ENCODE measurements at regions not wholly inside any gene's neighbourhood (a gene's known extent, or its start where the extent isn't known, plus 50 kb on each side); places are given as distances from the start of the nearest gene placed in this dataset.

DNA sequence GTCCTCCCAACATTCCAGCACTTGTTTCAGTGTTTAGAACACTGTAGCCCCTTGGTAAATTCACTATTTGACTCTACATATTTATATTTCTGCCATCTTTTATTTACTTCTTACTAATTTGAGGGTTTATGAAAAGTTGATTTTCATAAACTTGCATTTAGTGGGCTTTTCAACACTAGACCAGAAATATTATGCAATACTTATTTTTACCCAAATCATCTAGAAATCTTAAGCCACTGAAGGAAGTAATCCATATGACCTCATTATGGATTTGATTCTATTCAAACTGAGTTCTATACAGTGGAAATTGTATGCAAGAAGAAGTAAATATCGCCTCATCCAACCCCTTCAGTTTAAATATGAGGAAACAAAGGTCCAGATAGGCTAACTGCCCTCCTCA lies 92.6 kb upstream of the VRK2 start:
- no peaks in the 10 kb centered on the region for H3K36me3 ChIP-seq (ENCODE audit: control insufficient read depth, insufficient read depth, low read length)
- no peaks in the 10 kb centered on the region for H3K9me3 ChIP-seq (ENCODE audit: control insufficient read depth, low read length)
- H3K9ac ChIP-seq (ENCODE audit: low read length), result no peak overlapping the region
- no peaks in the 10 kb centered on the region for H3K27me3 ChIP-seq (ENCODE audit: control insufficient read depth, insufficient read depth, low read length)
- H3K4me1 ChIP-seq (ENCODE audit: control insufficient read depth, insufficient read depth, low read length), result no peaks in the 10 kb centered on the region
- H3K4me3 ChIP-seq (ENCODE audit: low read length), result no peak overlapping the region

DNA sequence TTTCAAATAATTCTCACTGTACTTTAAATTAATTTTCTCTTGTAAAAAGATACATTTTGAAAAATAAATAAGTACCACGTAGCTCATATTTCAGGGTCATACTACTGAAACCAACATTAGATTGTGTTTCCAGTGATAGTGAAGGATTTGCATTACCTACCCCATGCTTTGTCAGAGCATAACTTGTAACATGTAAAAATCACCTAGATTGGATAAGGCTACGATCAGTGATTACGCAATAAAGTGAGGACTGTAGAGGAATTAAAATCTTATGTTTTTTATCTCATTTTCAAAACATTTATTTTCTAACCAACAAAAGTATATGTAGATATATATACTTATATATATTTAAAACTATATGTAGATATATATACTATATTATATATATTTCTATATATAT lies 89.4 kb upstream of the VRK2 start:
- Histone ChIP-seq H3K9me3 (ENCODE audit: control insufficient read depth, low read length) (no peaks in the 10 kb centered on the region), H3K36me3 (ENCODE audit: control insufficient read depth, insufficient read depth, low read length) (no peaks in the 10 kb centered on the region), H3K4me1 (ENCODE audit: control insufficient read depth, insufficient read depth, low read length) (no peaks in the 10 kb centered on the region), H3K27me3 (ENCODE audit: control insufficient read depth, insufficient read depth, low read length) (no peaks in the 10 kb centered on the region), H3K9ac (ENCODE audit: low read length) (no peak overlapping the region), H3K4me3 (ENCODE audit: low read length) (no peak overlapping the region)

DNA sequence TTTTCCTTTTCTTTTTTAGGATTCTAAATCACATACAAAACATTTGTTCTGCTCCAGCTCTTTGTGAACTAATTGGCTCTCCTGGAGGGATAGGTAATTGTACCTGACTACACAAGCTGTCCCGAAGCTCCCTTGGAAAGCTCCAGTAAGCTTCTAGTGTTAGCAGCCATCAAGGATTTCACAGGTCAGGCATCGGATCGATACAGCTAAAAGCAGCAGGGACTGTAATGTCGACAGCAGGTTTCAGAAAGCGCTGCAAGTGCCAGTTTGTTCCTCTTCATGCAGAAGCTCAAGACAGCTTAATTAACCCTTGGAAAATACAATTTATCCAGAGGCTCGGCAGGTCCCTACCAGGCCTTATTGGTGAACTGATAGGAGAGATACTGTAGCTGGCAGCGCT lies 87.2 kb upstream of the VRK2 start:
- no peaks in the 10 kb centered on the region for H3K4me1 ChIP-seq (ENCODE audit: control insufficient read depth, insufficient read depth, low read length)
- no peaks in the 10 kb centered on the region for H3K36me3 ChIP-seq (ENCODE audit: control insufficient read depth, insufficient read depth, low read length)
- H3K27me3 ChIP-seq (ENCODE audit: control insufficient read depth, insufficient read depth, low read length), result no peaks in the 10 kb centered on the region
- no peak overlapping the region for H3K4me3 ChIP-seq (ENCODE audit: low read length)
- no peak overlapping the region for H3K9ac ChIP-seq (ENCODE audit: low read length)
- H3K9me3 ChIP-seq (ENCODE audit: control insufficient read depth, low read length), result no peaks in the 10 kb centered on the region

DNA sequence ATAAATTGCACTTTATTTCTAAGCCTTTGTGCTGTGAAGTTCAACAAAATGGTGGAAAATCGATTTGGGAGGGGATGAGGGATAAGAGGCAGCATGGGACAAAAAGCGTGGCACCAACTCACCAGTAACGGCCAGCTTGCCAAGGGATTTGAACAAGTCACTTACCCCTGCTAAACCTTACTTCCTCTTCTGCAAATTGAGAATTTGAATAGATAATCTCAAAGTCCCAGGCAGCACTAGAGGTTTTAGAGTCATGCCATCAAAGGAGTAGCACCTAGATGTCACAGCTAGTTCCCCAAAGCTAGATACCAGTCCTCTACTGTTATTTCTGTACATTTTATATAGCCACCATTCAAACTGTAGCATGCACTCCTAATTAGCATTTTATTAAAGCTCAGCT lies 83.7 kb upstream of the VRK2 start:
- no peaks in the 10 kb centered on the region for H3K27me3 ChIP-seq (ENCODE audit: control insufficient read depth, insufficient read depth, low read length)
- H3K4me3 ChIP-seq (ENCODE audit: low read length), result no peak overlapping the region
- no peaks in the 10 kb centered on the region for H3K36me3 ChIP-seq (ENCODE audit: control insufficient read depth, insufficient read depth, low read length)
- no peaks in the 10 kb centered on the region for H3K4me1 ChIP-seq (ENCODE audit: control insufficient read depth, insufficient read depth, low read length)
- no peaks in the 10 kb centered on the region for H3K9me3 ChIP-seq (ENCODE audit: control insufficient read depth, low read length)
- no peak overlapping the region for H3K9ac ChIP-seq (ENCODE audit: low read length)

DNA sequence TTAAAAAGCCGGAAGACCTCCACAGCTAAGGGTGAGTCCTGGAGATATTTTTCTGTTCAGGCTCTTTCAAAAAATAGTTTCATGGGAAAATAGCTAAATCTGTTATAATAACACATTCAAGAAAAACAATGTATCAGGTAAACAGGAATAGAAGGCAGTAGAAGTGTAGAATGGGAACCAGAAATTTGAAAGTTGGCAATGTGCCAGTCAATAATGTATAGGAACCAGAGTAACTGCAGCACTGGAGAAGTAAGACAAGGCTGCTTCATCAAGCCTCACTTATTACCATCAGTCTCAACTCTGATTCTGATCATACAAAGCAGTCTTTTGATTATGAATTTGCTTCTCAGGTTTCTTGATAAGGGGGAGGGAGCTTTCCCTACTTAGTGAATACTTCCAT lies 81.4 kb upstream of the VRK2 start:
- H3K4me3 ChIP-seq (ENCODE audit: low read length), result no peak overlapping the region
- no peaks in the 10 kb centered on the region for H3K36me3 ChIP-seq (ENCODE audit: control insufficient read depth, insufficient read depth, low read length)
- no peaks in the 10 kb centered on the region for H3K27me3 ChIP-seq (ENCODE audit: control insufficient read depth, insufficient read depth, low read length)
- no peaks in the 10 kb centered on the region for H3K9me3 ChIP-seq (ENCODE audit: control insufficient read depth, low read length)
- no peak overlapping the region for H3K9ac ChIP-seq (ENCODE audit: low read length)
- no peaks in the 10 kb centered on the region for H3K4me1 ChIP-seq (ENCODE audit: control insufficient read depth, insufficient read depth, low read length)

DNA sequence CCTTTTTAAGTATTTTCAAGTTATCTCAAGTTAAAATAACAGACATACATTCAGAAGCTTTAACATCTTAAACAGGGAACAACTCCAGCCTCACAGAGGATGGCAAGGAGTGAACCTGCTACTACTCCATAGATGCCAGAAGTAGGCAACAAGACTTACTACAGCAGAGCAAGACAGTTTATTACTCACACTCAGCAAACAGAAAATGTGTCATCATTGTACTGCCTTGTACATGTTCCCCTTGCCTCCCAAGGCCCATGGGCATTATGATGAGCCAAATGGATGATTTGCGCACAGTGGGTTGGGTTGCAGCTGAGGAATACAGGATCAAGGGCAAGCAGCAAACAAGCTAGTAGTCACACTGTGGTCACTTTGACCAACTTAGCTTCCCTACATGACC lies 80.6 kb upstream of the VRK2 start:
- H3K4me1 ChIP-seq (ENCODE audit: control insufficient read depth, insufficient read depth, low read length), result no peaks in the 10 kb centered on the region
- no peak overlapping the region for H3K4me3 ChIP-seq (ENCODE audit: low read length)
- no peak overlapping the region for H3K9ac ChIP-seq (ENCODE audit: low read length)
- no peaks in the 10 kb centered on the region for H3K36me3 ChIP-seq (ENCODE audit: control insufficient read depth, insufficient read depth, low read length)
- no peaks in the 10 kb centered on the region for H3K27me3 ChIP-seq (ENCODE audit: control insufficient read depth, insufficient read depth, low read length)
- no peaks in the 10 kb centered on the region for H3K9me3 ChIP-seq (ENCODE audit: control insufficient read depth, low read length)

DNA sequence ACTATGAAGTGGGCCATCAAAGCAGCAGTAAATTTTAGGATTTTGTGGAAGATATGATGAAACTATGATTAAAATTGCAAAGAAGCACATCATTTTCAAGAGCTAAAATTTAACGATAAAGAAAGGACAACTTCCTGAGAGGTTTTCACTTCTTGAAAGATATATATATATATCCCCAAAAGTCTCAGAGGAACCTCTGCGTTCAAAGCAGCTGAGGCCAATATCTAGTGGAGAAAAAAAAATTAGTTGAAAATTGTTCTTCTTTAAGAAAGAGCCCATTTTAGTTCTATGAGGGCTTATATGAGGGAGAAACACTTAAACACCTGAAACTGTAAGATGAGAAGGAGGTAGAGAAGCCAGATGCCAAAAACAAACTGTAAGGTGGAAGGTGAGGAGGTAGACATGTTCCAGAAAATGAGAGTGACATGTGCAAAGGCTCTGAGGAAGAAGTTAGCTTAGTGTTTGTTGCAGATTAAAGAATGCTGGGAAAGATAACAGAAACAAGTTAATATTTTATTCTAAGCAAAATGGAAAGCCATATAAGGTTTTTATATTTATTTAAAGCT lies 72.9 kb upstream of the VRK2 start:
- H3K9ac ChIP-seq (ENCODE audit: low read length), result no peak overlapping the region

DNA sequence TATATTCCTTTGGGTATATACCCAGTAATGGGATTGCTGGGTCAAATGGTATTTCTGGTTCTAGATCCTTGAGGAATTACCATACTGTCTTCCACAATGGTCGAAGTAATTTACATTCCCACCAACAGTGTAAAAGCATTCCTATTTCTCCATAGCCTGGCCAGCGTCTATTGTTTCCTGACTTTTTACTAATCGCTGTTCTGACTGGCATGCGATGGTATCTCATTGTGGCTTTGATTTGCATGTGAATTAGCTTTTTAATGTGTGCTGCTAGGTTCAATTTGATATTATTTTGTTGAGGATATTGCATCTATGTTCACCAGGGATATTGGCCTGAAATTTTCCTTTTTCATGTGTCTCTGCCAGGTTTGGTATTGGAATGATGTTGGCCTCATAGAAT lies 67.4 kb upstream of the VRK2 start:
- H3K27me3 ChIP-seq (ENCODE audit: control insufficient read depth, insufficient read depth, low read length), result no peaks in the 10 kb centered on the region
- no peaks in the 10 kb centered on the region for H3K9me3 ChIP-seq (ENCODE audit: control insufficient read depth, low read length)
- H3K4me3 ChIP-seq (ENCODE audit: low read length), result no peak overlapping the region
- no peaks in the 10 kb centered on the region for H3K36me3 ChIP-seq (ENCODE audit: control insufficient read depth, insufficient read depth, low read length)
- no peaks in the 10 kb centered on the region for H3K4me1 ChIP-seq (ENCODE audit: control insufficient read depth, insufficient read depth, low read length)
- no peak overlapping the region for H3K9ac ChIP-seq (ENCODE audit: low read length)

More for the DNA sequence above, 72.9 kb upstream of the VRK2 start:
- Histone ChIP-seq H3K4me3 (ENCODE audit: low read length) (no peak overlapping the region), H3K9me3 (ENCODE audit: control insufficient read depth, low read length) (no peaks in the 10 kb centered on the region), H3K36me3 (ENCODE audit: control insufficient read depth, insufficient read depth, low read length) (no peaks in the 10 kb centered on the region), H3K4me1 (ENCODE audit: control insufficient read depth, insufficient read depth, low read length) (no peaks in the 10 kb centered on the region), H3K27me3 (ENCODE audit: control insufficient read depth, insufficient read depth, low read length) (no peaks in the 10 kb centered on the region)

DNA sequence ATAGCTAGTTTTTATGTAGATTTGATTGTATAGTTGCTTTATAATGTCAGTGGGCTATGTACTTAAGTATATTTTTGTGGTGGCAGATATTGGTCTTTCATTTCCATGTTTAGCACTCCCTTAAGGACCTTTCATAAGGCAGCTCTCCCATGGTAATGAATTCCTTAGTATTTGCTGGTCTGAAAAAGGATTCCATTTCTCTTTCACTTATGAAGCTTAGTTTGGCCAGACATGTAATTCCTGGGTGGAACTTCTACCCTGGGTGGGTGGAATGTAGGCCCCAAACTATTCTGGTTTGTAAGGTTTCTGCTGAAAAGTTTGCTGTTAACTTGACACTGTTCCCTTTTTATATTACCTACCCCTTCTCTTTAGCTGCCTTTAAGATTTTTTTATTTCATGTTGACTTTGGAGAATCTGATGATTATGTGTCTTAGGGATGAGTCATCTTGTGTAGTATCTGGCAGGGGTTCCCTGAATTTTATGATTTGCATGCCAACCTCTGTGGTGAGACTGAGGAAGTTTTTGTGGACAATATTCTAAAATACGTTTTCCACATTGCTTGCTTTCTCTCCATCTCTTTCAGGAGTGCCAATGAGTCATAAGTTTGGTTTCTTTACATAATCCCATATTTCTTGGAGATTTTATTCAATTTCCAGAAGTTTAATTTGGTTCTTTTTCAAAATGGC lies 65.4 kb upstream of the VRK2 start:
- no peaks in the 10 kb centered on the region for H3K27me3 ChIP-seq (ENCODE audit: control insufficient read depth, insufficient read depth, low read length)
- H3K4me3 ChIP-seq (ENCODE audit: low read length), result no peak overlapping the region
- H3K9ac ChIP-seq (ENCODE audit: low read length), result no peak overlapping the region
- H3K4me1 ChIP-seq (ENCODE audit: control insufficient read depth, insufficient read depth, low read length), result no peaks in the 10 kb centered on the region
- no peaks in the 10 kb centered on the region for H3K9me3 ChIP-seq (ENCODE audit: control insufficient read depth, low read length)
- H3K36me3 ChIP-seq (ENCODE audit: control insufficient read depth, insufficient read depth, low read length), result no peaks in the 10 kb centered on the region

DNA sequence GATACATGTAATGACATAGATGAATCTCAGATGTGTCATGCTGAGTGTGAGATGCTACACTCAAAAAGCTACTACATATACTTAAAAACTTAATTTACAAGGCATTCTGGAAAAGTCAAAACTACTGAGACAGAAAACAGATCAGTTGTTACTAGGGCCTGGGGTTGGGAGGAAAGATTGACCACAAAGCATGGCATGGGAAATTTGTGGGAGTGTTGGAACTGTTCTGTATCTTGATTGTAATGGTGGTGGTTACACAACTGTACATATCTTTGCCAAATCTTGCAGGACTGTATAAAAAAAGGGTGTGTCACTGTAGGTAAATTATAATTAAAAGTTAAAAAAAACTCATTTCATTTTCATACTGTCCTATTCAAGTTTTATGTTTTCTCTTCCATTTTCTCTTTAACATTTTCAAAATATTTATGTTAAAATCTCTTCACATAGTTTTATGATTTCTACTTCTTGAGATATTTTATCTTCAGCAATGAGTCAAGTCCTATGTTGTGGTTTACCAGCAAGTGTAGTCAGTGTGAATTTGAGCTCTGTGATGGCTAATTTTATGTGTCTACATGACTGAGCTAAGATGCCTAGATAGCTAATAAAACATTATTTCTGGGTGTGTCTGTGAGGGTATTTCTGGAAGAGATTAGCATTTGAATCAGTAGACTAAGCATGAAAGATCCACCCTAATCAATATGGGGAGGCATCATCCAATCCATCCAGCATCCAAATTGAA lies 58.6 kb upstream of the VRK2 start:
- Histone ChIP-seq H3K9ac (ENCODE audit: low read length) (no peak overlapping the region), H3K9me3 (ENCODE audit: control insufficient read depth, low read length) (no peaks in the 10 kb centered on the region), H3K4me1 (ENCODE audit: control insufficient read depth, insufficient read depth, low read length) (no peaks in the 10 kb centered on the region), H3K27me3 (ENCODE audit: control insufficient read depth, insufficient read depth, low read length) (no peaks in the 10 kb centered on the region), H3K4me3 (ENCODE audit: low read length) (no peak overlapping the region), H3K36me3 (ENCODE audit: control insufficient read depth, insufficient read depth, low read length) (no peaks in the 10 kb centered on the region)

DNA sequence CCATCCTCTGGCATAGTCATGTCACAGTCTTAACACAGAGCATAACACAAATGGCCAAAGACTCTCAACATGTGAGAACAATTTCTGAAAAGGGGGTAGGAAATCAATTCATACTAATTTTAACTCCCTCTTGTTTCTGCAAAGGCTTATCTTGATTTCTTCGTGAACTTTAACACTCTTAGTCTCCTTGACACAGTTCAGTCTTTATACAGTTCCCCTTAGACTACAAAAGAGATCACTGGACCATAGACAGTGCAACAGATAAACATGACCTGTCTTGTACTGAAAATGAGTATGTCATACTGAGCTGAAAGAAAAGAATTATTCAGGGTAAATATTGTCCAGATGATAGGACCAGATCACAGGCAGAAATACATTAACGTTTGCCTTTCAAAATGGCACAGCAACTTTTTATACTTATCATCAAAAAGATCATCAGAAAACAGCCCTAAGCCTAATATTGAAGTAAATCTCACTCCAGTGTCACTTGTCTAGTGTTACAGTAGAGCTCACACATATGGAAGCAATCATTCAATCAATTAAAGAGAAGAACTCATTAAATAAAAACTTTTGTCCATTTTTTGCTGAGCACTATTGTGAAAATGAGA lies 56.4 kb upstream of the VRK2 start:
- Histone ChIP-seq H3K36me3 (ENCODE audit: control insufficient read depth, insufficient read depth, low read length) (no peaks in the 10 kb centered on the region), H3K27me3 (ENCODE audit: control insufficient read depth, insufficient read depth, low read length) (no peaks in the 10 kb centered on the region), H3K4me1 (ENCODE audit: control insufficient read depth, insufficient read depth, low read length) (no peaks in the 10 kb centered on the region), H3K9me3 (ENCODE audit: control insufficient read depth, low read length) (no peaks in the 10 kb centered on the region), H3K9ac (ENCODE audit: low read length) (no peak overlapping the region), H3K4me3 (ENCODE audit: low read length) (no peak overlapping the region)

Data from mucosa of stomach (tissue), 1 donor.